OCI-LY7 (cell line): ENCODE measurements at regions not wholly inside any gene's neighbourhood (a gene's known extent, or its start where the extent isn't known, plus 50 kb on each side); places are given as distances from the start of the nearest gene placed in this dataset.

Experiments
- CTCF ChIP-seq: fragments of 200-600 bp; sonication (generic); conservative IDR thresholded peaks from 2 replicates; pipeline ENCODE4 v1.5.1; 2014; ENCODE audit warnings: mild to moderate bottlenecking, antibody characterized with exemption, low read length, moderate library complexity, mixed read lengths
- EZH2phosphoT487 ChIP-seq: fragments of 200-600 bp; sonication (generic); IDR thresholded peaks from 2 replicates; pipeline ENCODE4 v1.6.1; 2018; ENCODE audit warnings: low read depth, borderline replicate concordance, mild to moderate bottlenecking, mixed run types, antibody characterized with exemption, low read length, moderate library complexity, mixed read lengths

GRCh38 chr2:118672571-118673158 is 174.8 kb downstream of the EN1 start:
- TF ChIP-seq CTCF (no peak), EZH2phosphoT487 (no peak)
